ENCODE measurements at regions not wholly inside any gene's neighbourhood (a gene's known extent, or its start where the extent isn't known, plus 50 kb on each side); places are given as distances from the start of the nearest gene placed in this dataset.

GRCh38 chr5:52498607-52499006, 289.1 kb upstream of the ITGA1 start:
- no peak for DNase-seq
- ATAC-seq, result no peak

- ATAC-seq (no peak), DNase-seq (no peak)
Observed at GRCh38 chr5:52502460-52502999, 285.2 kb upstream of the ITGA1 start.

GRCh38 chr5:52504584-52505240, 283.0 kb upstream of the ITGA1 start:
- DNase-seq (no peak), ATAC-seq (no peak)

DNA sequence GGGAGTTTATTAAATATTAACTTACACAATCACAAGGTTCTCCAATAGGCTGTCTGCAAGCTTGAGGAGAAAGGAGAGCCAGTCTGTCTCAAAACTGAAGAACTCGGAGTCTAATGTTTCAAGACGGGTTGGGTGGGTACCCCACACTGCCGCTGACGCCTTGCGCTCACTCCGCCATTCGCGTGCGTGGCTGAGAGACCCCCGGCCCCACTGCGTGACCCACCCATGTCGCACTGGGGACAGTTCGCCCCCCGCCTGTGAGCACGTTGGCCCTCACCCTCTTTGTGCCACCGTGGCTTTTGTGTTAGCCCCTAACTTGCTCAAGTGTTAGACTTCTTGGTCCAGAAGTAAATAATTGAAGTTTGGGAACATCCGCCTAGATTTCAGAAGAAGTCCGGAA, 270.0 kb upstream of the ITGA1 start:
- no peak for ATAC-seq
- DNase-seq, result no peak

GRCh38 chr5:52520171-52520570, 267.5 kb upstream of the ITGA1 start:
- no peak for ATAC-seq
- no peak for DNase-seq

DNA sequence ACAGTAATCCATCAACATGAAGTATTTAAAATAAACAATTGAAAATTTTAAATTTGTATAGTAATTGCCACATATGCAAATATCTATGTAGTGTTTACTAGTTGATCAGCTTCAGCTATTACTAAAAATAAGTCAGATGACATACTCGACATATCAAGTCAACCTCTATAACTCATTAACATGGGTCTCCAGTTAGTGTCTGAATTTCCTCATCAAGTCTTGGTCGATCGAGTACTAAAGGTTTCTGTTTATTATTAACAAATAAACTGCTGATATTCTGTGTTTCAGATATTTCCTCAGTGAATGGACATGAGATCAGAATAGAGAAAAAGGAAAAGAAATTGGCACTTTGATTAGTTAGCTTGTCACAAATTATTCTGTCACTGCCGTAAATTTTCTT, 266.5 kb upstream of the ITGA1 start:
- ATAC-seq, result no peak
- DNase-seq, result no peak

DNA sequence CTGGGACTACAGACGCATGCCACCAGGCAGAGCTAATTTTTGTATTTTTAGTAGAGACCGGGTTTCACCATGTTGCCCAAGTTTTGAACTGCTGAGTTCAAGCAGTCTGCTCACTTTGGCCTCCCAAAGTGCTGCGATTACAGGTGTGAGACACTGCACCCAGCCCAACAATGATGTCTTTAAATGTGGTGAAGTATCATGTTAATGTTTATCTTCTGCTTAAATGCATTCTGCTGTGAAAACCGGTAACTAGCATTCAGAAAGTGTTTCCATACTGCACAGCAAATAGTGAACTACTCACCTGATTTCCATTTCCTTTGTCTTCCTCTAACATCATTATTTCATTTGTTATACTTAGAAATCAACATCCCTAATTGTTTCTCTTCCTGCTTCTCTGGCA, 264.0 kb upstream of the ITGA1 start:
- DNase-seq, result no peak
- ATAC-seq, result no peak

GRCh38 chr5:52531105-52531504, 256.6 kb upstream of the ITGA1 start:
- no peak for DNase-seq
- ATAC-seq, result no peak

DNA sequence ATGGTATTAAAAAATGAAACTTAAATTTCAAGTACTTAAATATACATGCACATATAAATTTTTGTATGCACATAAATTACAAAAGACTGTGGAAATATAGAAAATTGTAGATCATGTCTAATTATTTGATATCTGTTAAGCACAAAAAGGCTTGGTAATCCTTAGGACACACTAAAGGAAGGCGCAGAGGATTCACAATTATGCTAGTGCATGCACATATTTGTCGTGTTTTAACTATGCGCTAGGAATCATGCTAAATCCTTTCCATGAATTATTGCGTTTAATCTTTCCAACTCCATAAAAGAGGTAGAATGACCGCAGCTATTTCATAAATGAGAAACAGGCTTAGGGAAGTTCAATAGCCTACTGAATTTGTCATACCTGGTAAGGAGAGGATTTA, 244.1 kb upstream of the ITGA1 start:
- no peak for ATAC-seq
- no peak for DNase-seq

- no peak for DNase-seq
- no peak for ATAC-seq
Observed at GRCh38 chr5:52544738-52545137, 243.0 kb upstream of the ITGA1 start.

GRCh38 chr5:52554293-52554692, 233.4 kb upstream of the ITGA1 start:
- ATAC-seq (no peak), DNase-seq (no peak)

DNA sequence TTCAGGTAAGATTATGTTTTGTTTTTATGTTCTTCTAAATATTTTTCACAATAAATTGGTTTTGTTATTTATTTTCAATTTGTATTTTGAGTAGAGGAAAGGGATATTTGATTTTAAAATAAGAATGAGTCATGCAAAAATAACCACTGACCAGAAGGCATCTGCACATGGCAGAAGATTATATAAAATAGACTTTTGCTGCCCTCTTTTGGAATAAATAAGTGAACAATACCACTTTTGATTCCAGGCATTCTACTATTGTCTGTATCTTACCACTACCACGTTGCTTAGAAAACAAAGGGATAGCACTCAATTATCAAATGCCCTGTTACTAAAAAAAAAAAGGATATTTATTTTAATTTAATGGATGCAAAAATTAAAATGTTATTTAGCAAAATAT, 227.3 kb upstream of the ITGA1 start:
- ATAC-seq, result no peak
- no peak for DNase-seq

- DNase-seq (no peak), ATAC-seq (no peak)
Observed at GRCh38 chr5:52562473-52562872, 225.2 kb upstream of the ITGA1 start.

DNA sequence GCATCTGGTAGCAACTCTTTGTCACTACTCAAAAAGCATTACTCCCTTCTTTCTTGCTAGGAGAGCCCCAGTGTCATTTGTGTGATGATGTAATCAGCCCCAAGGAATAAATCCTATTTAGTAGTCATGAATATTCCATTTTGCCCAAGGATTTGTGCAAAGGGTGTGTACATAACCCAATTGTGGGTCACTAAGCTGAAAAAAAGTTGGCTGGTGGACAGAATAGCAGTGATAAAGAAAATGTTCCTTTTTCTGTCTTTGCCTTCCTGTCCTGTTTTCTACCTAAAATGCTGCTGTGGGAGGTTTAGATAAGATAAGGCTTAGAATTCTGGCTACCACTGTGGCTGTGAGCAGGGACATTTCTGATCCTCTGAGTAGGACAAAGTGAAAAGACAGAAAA, 223.1 kb upstream of the ITGA1 start:
- ATAC-seq (no peak), DNase-seq (no peak)

DNA sequence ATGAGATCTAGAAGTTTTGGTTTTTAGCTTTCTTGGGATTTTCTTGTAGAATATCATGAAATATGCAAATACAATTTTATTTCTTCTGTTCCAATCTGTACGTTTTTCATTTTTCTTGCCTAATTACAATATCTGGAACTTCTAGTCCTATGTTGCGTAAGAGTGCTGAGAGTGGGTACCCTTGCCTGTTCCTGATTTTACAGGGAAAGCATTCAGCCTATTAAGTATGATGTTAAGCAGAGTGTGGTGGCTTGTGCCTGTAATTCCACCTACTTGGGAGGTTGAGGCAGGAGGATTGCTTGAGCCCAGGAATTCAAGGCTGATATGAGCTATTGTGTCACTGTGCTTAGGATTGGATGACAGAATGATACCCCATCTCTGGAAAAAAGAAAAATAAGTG, 210.2 kb upstream of the ITGA1 start:
- no peak for DNase-seq
- ATAC-seq, result no peak

GRCh38 chr5:52579391-52579790, 208.3 kb upstream of the ITGA1 start:
- ATAC-seq, result no peak
- no peak for DNase-seq

DNA sequence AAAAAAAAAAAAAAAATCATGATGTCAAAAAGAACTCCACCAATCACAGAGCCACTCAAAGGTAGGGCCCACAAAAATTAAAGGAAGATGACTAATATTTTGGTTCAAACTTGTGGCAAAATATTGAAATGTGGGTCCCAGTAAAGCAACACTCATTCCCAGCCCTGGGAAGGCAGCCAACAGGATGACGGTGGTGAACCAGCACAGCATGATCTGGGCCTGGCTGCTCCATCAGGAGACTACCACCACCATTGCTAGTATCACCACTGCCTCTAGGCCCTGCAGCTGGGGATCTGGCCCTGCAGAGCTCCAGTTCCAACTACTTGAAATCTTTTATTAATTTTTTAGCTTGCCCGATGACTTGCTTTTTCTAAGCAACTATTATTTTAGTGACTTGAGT, 206.8 kb upstream of the ITGA1 start:
- no peak for ATAC-seq
- DNase-seq, result no peak

DNA sequence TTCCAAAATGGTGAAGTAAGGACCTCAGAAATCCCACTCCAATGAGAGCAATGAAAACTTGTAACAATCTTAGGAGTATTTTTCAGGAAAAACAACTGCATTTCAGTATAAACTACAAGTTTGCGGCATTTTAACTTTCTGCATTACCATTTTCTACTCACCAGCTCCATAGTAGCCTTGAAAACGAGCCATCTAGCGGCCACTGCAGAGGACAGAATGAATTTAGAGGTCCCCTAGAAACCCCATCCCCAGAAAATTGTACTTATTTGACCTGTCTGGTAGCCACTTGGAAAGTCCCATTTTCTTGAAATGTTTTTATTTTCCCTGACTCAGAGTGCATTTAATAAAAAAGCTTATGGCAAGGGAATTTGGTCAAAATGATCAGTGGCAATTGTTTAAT, 205.4 kb upstream of the ITGA1 start:
- DNase-seq, result no peak
- no peak for ATAC-seq

GRCh38 chr5:52587131-52587530, 200.6 kb upstream of the ITGA1 start:
- ATAC-seq, result no peak

DNA sequence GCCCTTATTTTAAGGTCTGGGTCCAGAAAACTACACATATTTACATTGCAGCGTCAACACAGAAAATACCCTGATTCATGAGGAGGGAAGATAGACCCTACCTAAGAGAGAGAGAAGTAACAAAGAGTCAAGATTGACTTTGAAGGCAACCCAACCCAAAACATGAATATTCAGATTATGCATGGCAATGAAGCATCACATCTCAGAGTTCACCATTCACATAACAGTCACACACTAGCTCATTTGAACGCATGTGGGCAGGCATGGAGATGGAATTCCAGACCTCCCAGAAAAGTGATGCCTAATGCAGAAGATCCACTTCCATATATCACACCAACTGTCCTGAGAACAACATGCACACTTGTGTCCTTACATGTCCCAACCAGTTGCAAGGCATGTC, 190.1 kb upstream of the ITGA1 start:
- ATAC-seq (no peak), DNase-seq (no peak)

More at GRCh38 chr5:52587131-52587530, 200.6 kb upstream of the ITGA1 start:
- DNase-seq, result no peak

DNA sequence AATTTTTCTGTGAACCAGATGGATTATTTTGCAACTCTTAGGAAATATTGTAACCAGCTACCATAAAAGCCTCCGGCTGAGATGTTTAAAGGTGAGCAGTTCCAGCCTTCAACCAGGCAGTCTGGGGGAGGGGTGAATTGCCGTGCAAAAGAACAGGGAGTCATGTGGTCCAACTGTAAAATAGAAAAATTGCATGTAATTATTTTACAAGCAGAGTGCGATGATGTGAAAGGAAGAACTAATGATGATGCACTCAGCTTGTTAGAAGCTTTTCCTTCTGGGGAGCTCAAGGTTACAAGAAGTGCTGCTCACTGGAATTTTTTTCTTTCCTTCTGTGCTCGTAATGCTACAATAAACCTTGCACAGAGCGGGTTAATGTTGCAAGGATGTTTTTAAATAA, 188.7 kb upstream of the ITGA1 start:
- ATAC-seq (no peak), DNase-seq (no peak)

- DNase-seq (no peak), ATAC-seq (no peak)
Observed at GRCh38 chr5:52603778-52604554, 183.8 kb upstream of the ITGA1 start.
